22Rv1 (cell line): ENCODE measurements at regions not wholly inside any gene's neighbourhood (a gene's known extent, or its start where the extent isn't known, plus 50 kb on each side); places are given as distances from the start of the nearest gene placed in this dataset.

ENCODE experiments used
- CTCF ChIP-seq: fragments of 450-650 bp; IDR thresholded peaks from 2 replicates; pipeline ENCODE4 v1.5.1; 2017; ENCODE audit warnings: mild to moderate bottlenecking
- ZFX ChIP-seq: fragments of 450-650 bp; IDR thresholded peaks from 2 replicates; pipeline ENCODE4 v1.6.1; 2017; ENCODE audit warnings: antibody characterized with exemption, borderline replicate concordance

DNA sequence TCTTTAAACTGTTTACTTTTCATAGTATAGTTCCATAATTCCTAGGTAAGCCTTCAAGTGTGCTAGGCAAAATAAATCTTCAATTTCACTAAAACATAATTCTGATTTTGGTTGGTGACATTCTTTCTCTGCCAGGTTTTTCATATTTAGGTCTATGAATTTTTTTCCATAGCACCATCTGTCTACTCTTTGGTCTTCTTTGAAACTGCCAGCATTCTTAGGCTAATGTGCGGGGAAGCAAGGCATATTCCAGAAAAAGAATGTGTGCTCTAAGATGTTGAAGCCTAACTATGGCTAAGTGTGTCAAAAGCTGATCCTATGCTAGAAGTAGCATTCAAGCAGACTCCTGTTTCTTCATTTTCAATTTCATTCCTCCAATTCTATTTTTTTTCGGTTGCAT, 213.9 kb upstream of the C11orf87 start:
- TF ChIP-seq CTCF = no peak
- no peak for TF ChIP-seq ZFX
